HG03045 (cell line): ENCODE measurements at regions not wholly inside any gene's neighbourhood (a gene's known extent, or its start where the extent isn't known, plus 50 kb on each side); places are given as distances from the start of the nearest gene placed in this dataset.
"Not testable (repeated sequence)": the region's sequence is repeated elsewhere in the genome, so short reads cannot be mapped to it uniquely, and the experiment has no call there.

Experiments
- ATAC-seq: cut with Tn5 transposase; IDR thresholded peaks from one replicate; pipeline ENCODE4 v1.9.1; 2021; ENCODE audit warnings: mild to moderate bottlenecking, moderate library complexity; ENCODE audit not compliant: unreplicated experiment

DNA sequence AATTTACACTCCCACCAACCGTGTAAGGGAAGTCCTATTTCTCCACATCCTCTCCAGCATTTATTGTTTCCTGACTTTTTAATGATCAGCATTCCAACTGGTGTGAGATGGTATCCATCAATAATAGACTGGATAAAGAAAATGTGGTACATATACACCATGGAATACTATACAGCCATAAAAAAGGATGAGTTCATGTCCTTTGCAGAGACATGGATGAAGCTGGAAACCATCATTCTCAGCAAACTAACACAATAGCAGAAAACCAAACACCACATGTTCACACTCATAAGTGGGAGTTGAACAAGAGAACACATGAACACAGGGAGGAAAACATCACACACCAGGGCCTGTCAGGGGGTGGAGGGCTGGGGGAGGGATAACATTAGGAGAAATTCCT, 1290.6 kb upstream of the EYS start:
- ATAC-seq: not testable (repeated sequence)

DNA sequence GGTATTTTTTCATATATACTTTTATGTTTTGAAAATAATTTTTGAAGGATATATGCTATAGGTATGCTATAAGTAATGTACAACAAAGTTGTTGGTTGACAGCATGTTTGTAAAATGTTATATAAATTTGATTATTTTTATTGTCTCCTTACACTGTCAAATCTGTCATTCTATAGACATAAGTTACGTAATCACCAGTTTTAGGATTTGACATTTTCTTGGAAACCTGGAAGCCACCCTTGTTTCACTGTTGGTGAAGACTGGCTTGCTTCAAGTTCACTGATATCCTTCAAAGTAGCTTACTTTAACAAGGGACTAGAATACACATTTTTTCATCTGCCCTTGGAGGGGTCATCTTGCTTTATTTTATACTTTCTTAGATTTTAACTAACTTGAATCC, 1288.6 kb upstream of the EYS start:
- ATAC-seq: no peak

DNA sequence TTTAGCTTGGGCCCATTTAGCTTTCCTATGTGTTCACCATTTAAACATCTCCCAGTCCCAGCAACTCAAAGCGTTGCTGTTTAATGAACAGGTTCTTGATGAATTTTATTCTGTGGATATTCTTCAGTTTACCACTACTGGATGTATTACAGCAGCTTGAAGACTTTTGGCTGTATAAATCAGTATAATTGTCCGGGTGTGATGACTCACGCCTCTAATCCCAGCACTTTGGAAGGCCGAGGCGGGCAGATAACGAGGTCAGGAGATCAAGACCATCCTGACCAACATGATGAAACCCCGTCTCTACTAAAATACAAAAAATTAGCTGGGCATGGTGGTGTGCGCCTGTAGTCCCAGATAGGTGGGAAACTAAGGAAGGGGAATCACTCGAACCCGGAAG, 1286.7 kb upstream of the EYS start:
- ATAC-seq: not testable (repeated sequence)

DNA sequence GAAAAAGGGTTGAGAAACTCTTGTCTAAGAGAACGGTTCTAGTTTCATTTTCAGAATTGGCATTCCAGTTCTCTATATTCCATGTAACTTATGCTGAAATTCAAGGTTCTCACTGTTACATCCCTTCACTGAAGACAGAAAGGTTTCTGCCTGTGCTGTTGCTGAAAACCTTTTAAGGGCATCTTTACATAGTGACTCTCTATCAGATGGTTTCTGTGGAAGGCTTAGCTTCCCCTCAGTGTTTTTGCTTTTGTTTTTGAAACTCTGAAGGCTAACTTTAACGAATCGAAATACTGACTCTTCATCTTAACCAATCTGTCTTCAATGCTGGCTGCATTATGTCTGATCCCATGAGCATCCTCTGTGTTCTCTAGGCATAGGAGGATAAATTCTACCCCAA, 1286.2 kb upstream of the EYS start:
- ATAC-seq: no peak

DNA sequence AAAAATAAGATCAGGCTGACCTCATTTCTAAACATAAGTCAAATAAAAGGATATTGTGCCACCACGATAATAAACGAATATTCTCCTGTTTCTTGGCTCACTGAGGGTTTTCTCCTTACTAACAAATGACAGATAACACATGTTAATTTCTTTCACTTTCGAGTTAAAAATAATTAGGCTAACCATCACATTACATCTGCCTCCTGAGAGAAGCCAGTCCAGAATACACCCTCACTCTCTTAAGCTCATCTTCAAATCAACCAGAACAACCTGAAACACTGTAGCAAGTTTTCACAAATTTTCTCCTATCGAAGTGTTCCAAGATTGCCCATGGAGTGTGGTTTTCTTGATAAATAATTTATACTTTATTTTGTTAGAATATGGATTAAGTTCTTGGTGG, 1285.6 kb upstream of the EYS start:
- ATAC-seq: no peak

DNA sequence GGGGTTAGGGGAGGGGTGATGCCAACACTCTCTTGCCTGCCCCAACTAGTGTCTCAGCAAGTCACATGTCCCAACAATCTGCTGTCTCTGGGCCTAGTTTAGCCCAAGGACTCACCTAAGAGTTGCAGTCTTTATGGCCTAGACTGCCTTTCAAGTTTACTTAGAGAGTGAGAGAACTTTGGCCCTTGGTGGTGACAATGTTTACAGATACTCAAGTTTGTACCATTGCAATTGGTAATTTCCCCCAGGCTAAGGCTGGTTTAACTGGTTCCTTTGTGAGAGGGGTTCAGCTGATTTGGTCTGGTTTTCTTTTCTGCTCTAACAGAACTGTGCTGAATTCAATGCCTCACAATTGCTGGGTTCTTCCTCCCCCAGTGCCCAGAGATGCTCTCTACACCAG, 1279.9 kb upstream of the EYS start:
- no peak for ATAC-seq

- no peak for ATAC-seq
These were observed 1278.8 kb upstream of the EYS start for GRCh38 chr6:66985816-66986215.

DNA sequence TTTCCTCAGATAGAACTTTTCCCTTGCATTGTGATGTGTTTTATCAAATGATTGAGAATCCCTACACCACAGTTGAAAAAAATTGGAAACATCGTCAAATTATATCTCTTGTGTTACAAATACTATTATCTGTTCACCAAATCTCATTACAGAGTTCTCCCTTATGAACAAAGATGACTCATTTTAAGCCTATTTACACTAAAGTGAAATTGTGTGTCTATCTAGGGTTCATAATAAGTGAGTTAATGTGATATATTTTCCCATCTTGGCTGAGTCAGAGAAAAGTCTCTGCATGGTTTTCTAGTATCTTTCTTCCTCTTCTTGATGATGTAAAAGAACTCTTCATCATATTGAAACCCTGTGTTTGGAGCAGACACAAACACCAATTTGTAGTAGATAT, 1263.3 kb upstream of the EYS start:
- no peak for ATAC-seq

DNA sequence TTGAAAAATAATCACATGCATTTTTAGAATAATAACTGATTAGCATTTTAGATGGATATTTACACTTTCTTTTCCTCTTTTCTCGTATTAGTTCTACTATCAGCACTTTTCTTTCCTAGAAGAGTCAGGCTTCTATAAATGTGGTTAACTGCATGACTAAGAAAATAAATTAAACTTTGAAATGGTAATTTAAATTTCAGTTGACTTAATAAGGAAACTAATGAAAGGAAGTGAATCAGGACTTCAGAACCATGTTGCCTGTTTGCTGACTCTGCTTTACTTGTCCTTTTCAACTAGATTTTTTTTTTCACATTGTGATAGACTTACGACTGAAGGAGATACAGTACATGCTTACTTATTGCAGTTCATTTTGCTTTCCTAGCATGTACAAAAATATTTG, 1258.2 kb upstream of the EYS start:
- ATAC-seq: no peak

- no peak for ATAC-seq
These were observed 1257.2 kb upstream of the EYS start for GRCh38 chr6:66964216-66964615.

DNA sequence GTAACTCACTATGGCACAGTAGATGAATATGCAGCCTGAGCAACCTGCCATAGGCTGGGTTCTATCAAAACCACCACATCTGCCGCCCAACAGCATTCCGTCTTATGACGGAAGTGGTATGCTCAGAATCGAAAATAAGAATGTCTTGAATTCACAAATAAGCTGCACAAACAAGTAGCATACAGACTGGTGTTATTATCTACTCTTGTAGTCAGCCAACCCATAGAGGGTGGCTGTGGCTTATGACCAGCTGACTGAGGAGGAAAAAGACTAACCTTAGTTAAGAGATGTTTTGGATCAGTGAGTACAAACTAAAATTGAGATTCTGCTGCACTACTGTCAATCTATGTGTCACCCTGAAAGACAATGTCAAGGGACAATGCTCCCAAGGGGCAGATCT, 1255.1 kb upstream of the EYS start:
- no peak for ATAC-seq

- ATAC-seq: no peak
These were observed 1254.2 kb upstream of the EYS start for GRCh38 chr6:66961191-66961590.

DNA sequence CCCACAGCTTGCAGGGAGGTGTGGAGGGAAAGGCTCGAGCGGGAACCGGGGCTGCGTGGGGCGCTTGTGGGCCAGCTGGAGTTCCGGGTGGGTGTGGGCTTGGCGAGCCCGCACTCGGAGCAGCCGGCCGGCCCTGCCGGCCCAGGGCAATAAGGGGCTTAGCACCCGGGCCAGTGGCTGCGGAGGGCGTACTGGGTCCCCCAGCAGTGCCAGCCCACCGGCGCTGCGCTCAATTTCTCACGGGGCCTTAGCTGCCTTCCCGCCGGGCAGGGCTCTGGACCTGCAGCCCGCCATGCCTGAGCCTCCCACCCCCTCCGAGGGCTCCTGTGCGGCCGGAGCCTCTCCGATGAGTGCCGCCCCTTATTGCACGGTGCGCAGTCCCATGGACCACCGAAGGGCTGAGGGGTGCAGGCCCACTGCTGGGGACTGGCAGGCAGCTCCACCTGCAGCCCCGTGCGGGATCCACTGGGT, 1242.2 kb upstream of the EYS start:
- no peak for ATAC-seq

GRCh38 chr6:66948106-66948505, 1241.1 kb upstream of the EYS start:
- ATAC-seq: no peak

- ATAC-seq: no peak
These were observed 1233.0 kb upstream of the EYS start for GRCh38 chr6:66940003-66940402.

DNA sequence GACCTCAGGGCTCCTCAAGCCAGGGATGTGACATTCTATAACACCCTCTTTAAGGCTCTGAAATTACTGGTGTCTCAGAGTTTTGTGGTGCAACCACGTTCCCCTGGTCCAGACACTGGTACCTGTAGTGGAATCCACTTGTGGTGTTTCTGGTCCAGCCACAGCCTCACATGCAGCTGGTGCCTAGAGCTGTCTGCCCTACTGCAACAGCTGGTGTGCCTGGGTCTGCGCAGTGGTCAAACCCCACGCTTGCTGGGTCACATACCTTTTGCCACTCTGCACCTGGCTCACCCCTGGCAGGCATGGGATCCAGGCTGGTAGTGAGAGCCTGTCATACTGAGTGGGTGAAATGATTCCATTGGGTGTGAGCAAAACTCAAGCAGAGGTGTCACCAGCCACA, 1230.2 kb upstream of the EYS start:
- ATAC-seq: no peak

DNA sequence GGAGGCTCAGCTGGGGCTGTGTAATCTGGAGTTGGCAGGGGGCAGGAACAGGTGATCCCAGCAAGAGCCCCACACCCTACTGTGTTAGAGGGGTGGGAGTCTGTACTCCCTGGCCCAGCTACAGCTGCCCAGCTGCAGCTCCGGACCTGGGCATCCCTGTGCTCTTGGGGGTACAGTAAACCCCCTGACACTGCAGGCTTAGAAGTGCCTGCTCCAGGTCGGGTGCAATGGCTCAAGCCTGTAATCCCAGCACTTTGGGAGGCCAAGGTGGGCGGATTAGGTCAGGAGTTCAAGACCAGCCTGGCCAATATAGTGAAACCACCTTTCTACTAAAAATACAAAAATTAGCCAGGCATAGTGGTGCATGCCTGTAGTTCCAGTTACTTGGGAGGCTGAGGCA, 1228.6 kb upstream of the EYS start:
- ATAC-seq: no peak

DNA sequence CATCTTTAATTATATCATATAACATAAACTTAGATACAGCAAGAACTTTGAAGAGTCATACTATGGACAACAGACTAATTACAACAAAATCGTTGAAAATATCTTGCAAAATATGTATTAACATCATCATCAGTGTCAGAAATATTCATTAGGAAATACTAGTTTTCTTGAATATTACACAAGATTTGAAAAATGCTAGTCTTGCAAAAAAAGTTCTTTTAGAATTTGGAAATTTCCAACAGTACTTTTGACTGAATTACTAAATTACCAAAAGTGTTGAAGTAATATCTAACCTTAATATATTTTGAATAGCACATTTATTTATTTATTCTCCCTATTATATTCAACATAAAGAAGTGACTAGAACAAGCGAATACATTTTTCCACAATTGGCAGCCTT, 1224.8 kb upstream of the EYS start:
- no peak for ATAC-seq

DNA sequence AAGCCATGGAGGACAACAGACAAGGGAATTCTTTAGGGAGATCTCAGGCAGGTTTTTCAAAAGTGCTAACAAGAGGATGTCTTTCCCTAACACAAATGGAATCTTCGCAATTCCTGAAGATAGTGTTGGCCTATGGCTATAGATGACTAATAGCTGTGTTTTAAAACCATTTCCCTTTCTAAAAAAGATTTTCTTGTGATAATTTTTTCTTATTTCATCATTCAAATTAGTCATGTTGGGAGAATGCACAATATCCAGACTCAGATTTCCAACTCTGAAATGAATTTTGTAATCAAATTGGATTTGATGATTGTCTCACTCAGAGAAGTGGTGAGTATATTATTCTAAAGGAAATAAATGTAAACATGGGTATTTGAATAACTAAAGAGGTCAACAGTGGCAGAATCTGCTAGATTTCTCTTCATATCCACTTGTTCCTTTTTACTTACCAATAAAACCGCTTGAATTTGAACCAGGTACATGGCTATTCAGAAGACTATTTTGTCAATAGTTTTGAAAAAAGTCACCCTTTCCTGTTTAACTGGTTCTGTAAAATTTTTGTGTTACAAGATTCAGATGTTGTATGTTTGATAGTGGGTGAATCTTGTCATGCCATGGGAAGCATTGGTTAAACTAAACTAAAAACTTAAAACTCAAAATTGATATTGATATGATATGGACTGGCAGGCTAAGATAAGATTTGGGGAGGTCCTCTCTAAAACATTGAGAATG, 1223.7 kb upstream of the EYS start:
- no peak for ATAC-seq

DNA sequence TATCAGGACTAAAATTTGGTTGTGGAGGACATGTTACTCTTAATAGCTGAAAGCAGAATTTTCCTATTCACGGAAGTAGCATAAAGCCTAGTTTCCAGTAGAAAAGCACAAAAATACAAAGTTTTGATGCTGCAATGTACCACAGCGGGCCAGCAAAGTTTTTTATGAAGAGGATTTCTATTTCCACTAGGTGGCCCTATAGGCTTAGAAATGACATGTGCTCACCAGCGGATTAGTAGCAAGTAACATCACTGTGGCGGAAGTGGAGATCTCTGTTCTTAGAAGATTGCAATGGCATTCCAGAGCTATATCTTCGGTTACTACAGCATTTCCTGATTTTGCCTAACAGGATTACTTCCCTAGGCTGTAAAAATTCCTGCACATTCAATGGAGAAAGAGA, 1219.0 kb upstream of the EYS start:
- no peak for ATAC-seq

- no peak for ATAC-seq
These were observed 1206.6 kb upstream of the EYS start for GRCh38 chr6:66913657-66914056.

GRCh38 chr6:66902457-66902856, 1195.4 kb upstream of the EYS start:
- ATAC-seq: no peak
